HG03045 (cell line): ENCODE measurements at regions not wholly inside any gene's neighbourhood (a gene's known extent, or its start where the extent isn't known, plus 50 kb on each side); places are given as distances from the start of the nearest gene placed in this dataset.

Experiments used
- ATAC-seq: cut with Tn5 transposase; IDR thresholded peaks from one replicate; pipeline ENCODE4 v1.9.1; 2021; ENCODE audit warnings: mild to moderate bottlenecking, moderate library complexity; ENCODE audit not compliant: unreplicated experiment

GRCh38 chr6:21648475-21649050 lies 55.0 kb downstream of the SOX4 start:
- ATAC-seq: no peak

DNA sequence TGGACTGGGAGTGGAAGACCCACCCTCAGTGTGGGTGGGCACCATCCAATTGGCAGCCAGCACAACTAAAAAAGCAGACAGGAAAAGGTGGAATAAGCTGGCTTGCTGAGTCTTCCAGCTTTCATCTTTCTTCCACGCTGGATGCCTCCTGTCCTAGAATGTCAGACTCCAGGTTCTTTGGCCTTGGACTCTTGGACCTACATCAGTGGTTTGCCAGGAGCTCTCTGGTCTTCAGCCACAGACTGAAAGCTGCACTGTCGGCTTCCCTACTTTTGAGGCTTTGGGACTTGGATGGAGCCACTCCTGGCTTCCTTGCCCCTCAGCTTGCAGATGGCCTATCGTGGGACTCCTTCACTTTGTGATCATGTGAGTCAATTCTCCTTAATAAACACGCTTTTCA lies 59.8 kb downstream of the SOX4 start:
- no peak for ATAC-seq

DNA sequence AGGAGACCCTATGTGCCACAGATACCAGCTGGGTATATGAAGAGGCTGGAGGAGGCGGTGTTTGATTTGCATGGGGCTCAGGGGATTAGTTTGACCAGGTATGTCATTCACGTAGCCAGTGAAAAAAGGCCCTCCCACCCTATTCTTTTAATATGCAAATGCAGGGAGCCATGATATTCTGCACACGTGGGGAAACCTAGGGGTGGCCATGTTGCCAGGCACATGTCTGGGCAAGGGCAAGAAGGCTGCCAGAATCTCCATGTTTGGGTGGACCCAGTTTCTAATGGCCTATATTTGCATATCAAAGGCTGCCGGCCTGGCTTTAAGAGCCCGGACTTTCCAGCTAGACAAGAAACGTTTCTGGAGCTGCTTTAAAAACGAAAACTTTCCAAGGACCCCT lies 60.4 kb downstream of the SOX4 start:
- ATAC-seq: no peak

GRCh38 chr6:21654361-21654760 lies 60.8 kb downstream of the SOX4 start:
- no peak for ATAC-seq

DNA sequence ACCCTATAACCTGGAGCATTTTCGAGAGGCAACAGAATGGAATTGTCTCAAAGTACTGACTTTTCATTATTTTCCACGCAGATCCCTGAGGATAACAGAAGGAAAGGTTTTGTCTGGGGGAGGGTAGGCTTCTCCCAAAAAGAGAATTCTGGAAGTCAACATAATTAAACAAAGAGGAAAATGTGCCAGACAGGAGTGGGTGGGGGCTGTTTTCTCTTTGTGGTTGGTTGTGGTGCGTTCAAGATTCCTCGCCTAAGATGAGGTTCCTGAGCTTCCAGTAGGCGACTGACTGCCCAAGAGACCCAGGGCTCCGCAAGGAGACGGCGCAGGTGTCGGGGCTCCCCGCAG lies 70.4 kb downstream of the SOX4 start:
- ATAC-seq: no peak

GRCh38 chr6:21664314-21665109 lies 71.0 kb downstream of the SOX4 start:
- no peak for ATAC-seq

DNA sequence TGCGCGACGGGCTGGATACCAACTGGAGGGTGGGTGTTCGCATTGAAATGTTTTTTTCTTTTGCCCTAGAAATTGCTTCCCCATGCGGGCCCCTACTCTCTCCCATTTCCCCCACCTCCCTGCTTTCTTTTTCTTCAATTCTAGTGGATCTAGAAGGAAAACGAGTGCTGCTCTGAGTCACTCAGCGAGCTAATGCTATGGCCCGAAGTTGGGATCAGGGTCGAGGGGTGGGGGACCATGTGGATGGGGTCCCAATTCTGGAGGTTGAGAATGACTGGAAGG lies 71.5 kb downstream of the SOX4 start:
- no peak for ATAC-seq

DNA sequence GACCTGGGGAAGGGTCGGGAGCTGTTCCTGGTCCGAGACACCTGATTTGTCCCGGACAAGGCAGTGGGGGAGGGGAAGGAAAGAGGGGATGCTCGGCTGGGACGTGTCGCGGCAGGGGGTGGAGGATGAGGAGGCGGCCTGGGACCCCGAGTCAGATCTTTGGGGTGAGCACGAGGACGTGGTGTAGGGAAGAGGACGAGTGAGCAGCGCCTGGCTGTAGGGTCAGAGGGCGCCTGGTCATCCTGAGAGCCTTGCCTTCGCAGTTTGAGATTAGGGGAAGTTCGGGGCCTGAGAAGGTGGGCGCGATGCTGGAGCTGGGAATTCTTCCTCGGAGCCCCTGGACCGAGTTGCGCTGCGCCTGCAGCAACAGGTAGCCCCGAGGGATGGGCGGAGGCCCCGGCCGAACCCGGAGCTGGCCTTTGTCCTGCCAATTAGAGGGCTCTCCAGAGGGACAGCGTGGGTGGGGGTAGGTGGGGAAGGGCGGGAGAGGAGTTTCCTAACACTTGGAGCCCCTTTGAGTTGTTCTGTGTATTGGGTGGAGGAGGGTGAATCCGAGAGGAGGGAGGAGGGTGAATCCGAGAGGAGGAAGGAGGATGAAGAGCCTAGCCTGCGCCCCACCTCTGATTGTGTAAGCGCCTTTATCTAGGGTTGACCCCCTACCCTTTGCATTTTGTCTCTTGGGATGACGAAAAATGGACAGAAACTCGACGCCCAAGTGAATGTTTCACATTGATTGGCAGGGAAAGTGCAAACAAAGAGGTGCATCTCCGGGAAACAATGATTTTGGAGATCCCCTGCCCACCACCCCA lies 72.0 kb downstream of the SOX4 start:
- no peak for ATAC-seq

DNA sequence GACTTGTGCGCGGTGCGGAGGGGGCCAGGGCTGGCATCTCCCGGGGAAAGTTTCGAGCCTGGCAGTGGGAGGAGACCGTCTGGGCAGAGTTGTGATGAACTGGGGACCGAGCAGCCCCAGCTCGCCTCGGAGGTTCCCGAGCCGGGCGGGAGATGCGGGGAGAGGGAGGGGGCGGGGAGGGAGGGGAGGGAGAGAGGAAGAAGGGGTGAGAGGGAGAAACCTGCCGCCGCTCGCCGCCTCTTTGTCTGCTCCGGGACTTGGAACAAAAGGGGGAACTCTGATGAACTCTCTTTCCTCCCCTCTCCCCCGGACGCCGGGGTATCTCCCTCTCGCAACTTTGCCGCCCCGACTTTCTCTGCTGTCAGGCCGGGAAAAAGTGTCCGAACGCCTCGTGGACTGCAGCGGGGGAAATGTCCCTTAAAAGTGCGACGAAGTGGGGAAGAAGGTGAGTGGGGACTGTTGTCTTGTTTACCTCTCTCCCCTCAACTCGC lies 72.7 kb downstream of the SOX4 start:
- ATAC-seq: no peak

GRCh38 chr6:21666853-21667681 lies 73.5 kb downstream of the SOX4 start:
- no peak for ATAC-seq

DNA sequence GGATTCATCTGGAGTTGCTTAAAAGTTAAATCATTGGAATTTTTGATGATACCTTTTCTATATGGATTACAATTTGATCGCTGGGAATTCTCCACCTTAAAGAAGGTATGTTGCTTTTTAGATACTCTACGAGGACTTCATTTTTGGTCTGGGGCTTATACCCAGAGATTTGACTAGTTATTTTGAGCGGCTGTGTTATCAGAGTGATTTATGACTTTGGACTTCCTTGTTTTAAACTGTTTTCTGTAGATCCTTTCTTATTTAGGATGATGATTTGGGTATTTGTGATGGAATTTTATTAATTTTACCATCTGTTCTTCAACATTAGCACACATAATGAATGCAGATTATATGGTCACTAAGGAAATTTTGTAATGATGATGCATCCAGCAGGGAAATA lies 75.2 kb downstream of the SOX4 start:
- no peak for ATAC-seq

DNA sequence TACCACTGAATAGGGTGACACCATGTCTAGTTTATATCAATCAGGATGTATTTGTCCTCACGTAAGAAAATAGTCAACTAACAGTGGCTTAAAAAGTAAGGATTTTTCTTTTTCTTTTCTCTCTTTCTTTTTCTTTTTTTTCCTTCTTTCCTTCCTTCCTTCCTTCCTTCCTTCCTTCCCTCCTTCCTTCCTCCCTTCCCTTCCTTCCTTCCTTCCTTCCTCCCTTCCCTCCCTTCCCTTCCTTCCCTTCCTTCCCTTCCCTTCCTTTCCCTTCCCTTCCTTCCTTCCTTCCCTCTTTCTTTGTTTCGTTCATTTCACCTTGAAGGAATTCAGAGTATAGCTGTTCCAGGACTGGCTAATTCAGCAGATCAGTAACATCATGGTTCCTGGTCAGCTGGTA lies 83.2 kb downstream of the SOX4 start:
- ATAC-seq: no peak

DNA sequence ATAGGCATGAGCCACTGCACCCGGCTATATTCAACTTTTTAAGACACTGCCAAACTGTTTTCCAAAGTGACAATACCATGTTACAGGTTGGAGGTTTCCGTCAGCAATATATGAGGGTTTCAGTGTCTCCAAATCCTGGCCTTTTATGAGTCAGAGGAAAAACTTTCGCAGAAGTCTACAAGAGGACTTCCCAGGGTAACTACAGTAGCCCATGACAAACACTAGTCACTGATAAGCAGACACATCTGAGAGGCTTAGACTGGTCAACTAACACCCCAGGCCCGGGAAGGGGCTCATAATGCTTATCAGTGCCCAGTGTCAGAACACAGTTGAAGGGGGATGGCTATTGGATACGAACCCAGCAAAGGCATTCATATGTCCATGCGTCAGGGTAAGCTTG lies 85.4 kb downstream of the SOX4 start:
- ATAC-seq: no peak

GRCh38 chr6:21679761-21680265 lies 86.3 kb downstream of the SOX4 start:
- no peak for ATAC-seq

- no peak for ATAC-seq
Observed at GRCh38 chr6:21680611-21681010, 87.1 kb downstream of the SOX4 start.

- ATAC-seq: no peak
Observed at GRCh38 chr6:21690489-21690888, 96.9 kb downstream of the SOX4 start.

- ATAC-seq: no peak
Observed at GRCh38 chr6:21691685-21692346, 98.3 kb downstream of the SOX4 start.

GRCh38 chr6:21692721-21693120 lies 99.2 kb downstream of the SOX4 start:
- no peak for ATAC-seq

GRCh38 chr6:21694168-21694567 lies 100.6 kb downstream of the SOX4 start:
- ATAC-seq: no peak

DNA sequence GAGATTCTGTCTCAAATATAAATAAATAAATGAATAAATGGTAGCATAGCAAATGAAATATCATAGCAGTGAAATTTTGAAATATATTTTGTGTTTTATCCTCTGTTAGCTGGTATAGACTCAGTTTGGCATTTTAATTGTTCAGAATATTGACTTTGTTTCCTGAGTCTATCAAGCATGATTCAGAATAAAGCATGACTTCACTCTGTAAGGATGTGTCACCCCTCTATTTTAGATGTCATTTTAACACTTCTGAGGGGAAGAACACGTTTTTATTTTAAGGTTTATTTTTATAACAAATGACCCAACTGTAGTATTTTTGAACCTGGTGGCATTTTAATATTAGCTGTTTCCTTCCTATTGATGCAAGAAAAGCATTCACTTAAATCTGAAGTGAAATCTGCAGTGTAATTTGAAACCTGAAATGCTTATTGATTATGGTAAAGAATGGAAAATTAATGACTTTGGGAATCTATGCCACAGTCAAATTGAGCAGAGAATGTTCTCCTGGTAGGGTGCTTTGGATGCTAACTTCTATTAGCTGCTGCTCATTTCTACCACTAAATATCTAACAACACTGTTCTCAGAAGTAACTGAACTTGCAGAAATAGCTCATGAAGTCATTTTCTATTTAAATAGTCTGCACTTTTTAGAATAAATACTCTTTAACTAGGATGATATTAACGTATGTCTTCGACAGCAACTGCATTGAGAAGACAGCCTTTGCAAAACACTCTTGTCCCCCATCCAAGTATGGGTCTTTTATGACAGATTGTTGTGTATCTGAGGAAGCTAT lies 114.2 kb downstream of the SOX4 start:
- no peak for ATAC-seq
